Lower leg skin (tissue), 3 donors: ENCODE measurements at regions not wholly inside any gene's neighbourhood (a gene's known extent, or its start where the extent isn't known, plus 50 kb on each side); places are given as distances from the start of the nearest gene placed in this dataset.

Experiments used
- CTCF ChIP-seq, 3 donors: fragments of 450-650 bp; IDR thresholded peaks; one replicate each; pipeline ENCODE4 v1.5.1; 2016; ENCODE audit warnings: antibody characterized with exemption in 3 of 3, mild to moderate bottlenecking in 3 of 3, moderate library complexity in 2 of 3
- POLR2A ChIP-seq, 2 donors: fragments of 450-650 bp; IDR thresholded peaks; one replicate each; pipeline ENCODE4 v1.6.1; 2016 to 2017; ENCODE audit warnings: antibody characterized with exemption in 2 of 2, mild to moderate bottlenecking in 1 of 2, moderate library complexity in 1 of 2

DNA sequence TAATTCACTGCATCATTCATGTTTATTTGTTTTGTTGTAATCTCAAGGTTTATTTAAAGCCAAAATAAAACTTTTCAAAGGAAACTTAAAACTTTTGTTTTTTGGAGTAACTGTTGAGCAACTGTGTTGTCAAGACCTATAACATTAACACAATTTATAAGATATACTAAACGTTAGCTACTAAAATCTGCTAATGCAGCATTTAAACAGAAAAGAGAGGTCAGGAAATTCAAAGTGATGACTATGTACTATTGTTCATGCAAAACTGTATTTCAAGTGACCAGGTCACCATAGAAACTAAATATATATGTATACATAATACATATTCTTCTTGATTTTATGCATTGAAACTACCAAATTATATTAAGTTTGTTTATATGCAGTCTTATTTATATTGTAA lies 1740.9 kb downstream of the EFNA5 start:
- no peak for TF ChIP-seq CTCF (IDR thresholded peaks at IDR 0.05)
- no peak for TF ChIP-seq POLR2A (IDR thresholded peaks at IDR 0.05)
